ENCODE measurements at regions not wholly inside any gene's neighbourhood (a gene's known extent, or its start where the extent isn't known, plus 50 kb on each side); places are given as distances from the start of the nearest gene placed in this dataset.

DNA sequence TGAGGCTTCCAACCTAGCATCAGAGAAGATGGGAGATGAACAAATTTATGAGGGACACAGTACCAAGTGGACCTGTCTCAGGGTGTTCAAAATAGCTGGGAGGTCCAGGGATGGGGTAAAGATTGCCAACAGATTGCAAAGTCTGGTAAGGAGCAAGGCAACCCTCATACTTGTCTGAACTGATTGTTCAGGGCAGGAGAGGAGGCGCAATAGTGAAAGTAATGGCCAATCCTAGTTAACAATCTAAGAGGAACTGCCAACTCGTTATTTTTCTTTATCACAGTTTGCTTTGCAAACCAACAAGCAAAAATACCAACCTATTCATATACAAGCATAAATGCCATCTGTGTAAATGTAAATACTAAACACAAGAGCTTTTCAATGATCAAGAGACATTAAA is 78.4 kb upstream of the S1PR1 start:
- H3K9me3 ChIP-seq (ENCODE audit: control insufficient read depth, low read length), result peaks cover 4% of the 10 kb centered on the region
- 86 to 90% methylated on average over 2 of the region's 2 CpGs for WGBS, 2 experiments (ENCODE audit: insufficient coverage in 1 of 2, insufficient read length in 1 of 2)
- no peaks in the 10 kb centered on the region for H3K4me1 ChIP-seq (ENCODE audit: control insufficient read depth, insufficient read depth, low read length)
- no peak for DNase-seq
- H3K4me3 Mint-ChIP-seq, result no peak overlapping the region
- H3K27me3 Mint-ChIP-seq (ENCODE audit: insufficient read depth), result peaks cover 5% of the 10 kb centered on the region
- H3K4me1 Mint-ChIP-seq, result no peaks in the 10 kb centered on the region
- no peaks in the 10 kb centered on the region for H3K36me3 Mint-ChIP-seq (ENCODE audit: low read depth)
- H3K27ac ChIP-seq (ENCODE audit: low read depth, low read length), result no peak overlapping the region
- TF ChIP-seq, protein P1, sequence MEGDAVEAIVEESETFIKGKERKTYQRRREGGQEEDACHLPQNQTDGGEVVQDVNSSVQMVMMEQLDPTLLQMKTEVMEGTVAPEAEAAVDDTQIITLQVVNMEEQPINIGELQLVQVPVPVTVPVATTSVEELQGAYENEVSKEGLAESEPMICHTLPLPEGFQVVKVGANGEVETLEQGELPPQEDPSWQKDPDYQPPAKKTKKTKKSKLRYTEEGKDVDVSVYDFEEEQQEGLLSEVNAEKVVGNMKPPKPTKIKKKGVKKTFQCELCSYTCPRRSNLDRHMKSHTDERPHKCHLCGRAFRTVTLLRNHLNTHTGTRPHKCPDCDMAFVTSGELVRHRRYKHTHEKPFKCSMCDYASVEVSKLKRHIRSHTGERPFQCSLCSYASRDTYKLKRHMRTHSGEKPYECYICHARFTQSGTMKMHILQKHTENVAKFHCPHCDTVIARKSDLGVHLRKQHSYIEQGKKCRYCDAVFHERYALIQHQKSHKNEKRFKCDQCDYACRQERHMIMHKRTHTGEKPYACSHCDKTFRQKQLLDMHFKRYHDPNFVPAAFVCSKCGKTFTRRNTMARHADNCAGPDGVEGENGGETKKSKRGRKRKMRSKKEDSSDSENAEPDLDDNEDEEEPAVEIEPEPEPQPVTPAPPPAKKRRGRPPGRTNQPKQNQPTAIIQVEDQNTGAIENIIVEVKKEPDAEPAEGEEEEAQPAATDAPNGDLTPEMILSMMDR (conservative IDR thresholded peaks at IDR 0.05), result no peak
- no peak overlapping the region for H3K4me3 ChIP-seq (ENCODE audit: low read length)
- no peak overlapping the region for H3K9ac ChIP-seq (ENCODE audit: extremely low read depth, low read length, poor library complexity, severe bottlenecking)
- no peak overlapping the region for H3K27ac Mint-ChIP-seq
- H3K36me3 ChIP-seq (ENCODE audit: control insufficient read depth, insufficient read depth, low read length), result no peaks in the 10 kb centered on the region
- H3K9me3 Mint-ChIP-seq, result no peaks in the 10 kb centered on the region
- H3K27me3 ChIP-seq (ENCODE audit: control insufficient read depth, insufficient read depth, low read length, poor library complexity, severe bottlenecking), result no peaks in the 10 kb centered on the region

- H3K9me3 Mint-ChIP-seq, result no peaks in the 10 kb centered on the region
- Histone ChIP-seq H3K27ac (ENCODE audit: low read depth, low read length) (peak overlapping the region; percentile 64), H3K9me3 (ENCODE audit: control insufficient read depth, low read length) (no peaks in the 10 kb centered on the region), H3K4me3 (ENCODE audit: low read length) (no peak overlapping the region), H3K4me1 (ENCODE audit: control insufficient read depth, insufficient read depth, low read length) (no peaks in the 10 kb centered on the region), H3K9ac (ENCODE audit: extremely low read depth, low read length, poor library complexity, severe bottlenecking) (no peak overlapping the region), H3K36me3 (ENCODE audit: control insufficient read depth, insufficient read depth, low read length) (no peaks in the 10 kb centered on the region), H3K27me3 (ENCODE audit: control insufficient read depth, insufficient read depth, low read length, poor library complexity, severe bottlenecking) (no peaks in the 10 kb centered on the region)
- no peaks in the 10 kb centered on the region for H3K36me3 Mint-ChIP-seq (ENCODE audit: low read depth)
- TF ChIP-seq, protein P1 (conservative IDR thresholded peaks at IDR 0.05), result no peak
- H3K27me3 Mint-ChIP-seq (ENCODE audit: insufficient read depth), result peaks cover 3% of the 10 kb centered on the region
- WGBS, 2 experiments (ENCODE audit: insufficient coverage in 1 of 2, insufficient read length in 1 of 2), result 80 to 89% methylated on average over 1 of the region's 1 CpG
- H3K4me3 Mint-ChIP-seq, result no peak overlapping the region
- no peak for DNase-seq
- no peak overlapping the region for H3K27ac Mint-ChIP-seq
- H3K4me1 Mint-ChIP-seq, result no peaks in the 10 kb centered on the region
Observed at GRCh38 chr1:101154547-101154946, 82.3 kb upstream of the S1PR1 start.

DNA sequence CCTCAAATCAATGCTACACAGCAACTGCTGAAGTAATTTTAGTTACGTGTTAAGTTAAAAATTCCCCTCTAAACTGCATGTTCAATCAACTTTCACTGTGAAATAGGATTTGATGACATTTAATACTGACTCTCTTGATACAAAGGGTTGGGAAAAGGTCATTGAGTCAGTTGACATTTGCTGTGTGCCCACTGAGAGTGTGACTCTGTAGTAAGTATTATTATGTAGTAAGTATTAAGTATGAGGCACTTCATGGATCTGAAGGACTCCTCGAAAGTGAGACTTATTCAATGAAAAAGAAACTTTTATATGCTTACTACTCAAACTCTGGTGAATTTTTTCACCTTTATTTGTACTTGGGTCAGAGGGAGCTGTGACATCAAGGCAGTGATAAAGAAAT is 83.1 kb upstream of the S1PR1 start:
- Histone ChIP-seq H3K36me3 (ENCODE audit: control insufficient read depth, insufficient read depth, low read length) (no peaks in the 10 kb centered on the region), H3K9me3 (ENCODE audit: control insufficient read depth, low read length) (no peaks in the 10 kb centered on the region), H3K4me3 (ENCODE audit: low read length) (no peak overlapping the region), H3K27me3 (ENCODE audit: control insufficient read depth, insufficient read depth, low read length, poor library complexity, severe bottlenecking) (no peaks in the 10 kb centered on the region), H3K4me1 (ENCODE audit: control insufficient read depth, insufficient read depth, low read length) (no peaks in the 10 kb centered on the region), H3K9ac (ENCODE audit: extremely low read depth, low read length, poor library complexity, severe bottlenecking) (no peak overlapping the region), H3K27ac (ENCODE audit: low read depth, low read length) (no peak overlapping the region)
- H3K27ac Mint-ChIP-seq, result no peak overlapping the region
- H3K4me1 Mint-ChIP-seq, result no peaks in the 10 kb centered on the region
- no peaks in the 10 kb centered on the region for H3K9me3 Mint-ChIP-seq
- no peaks in the 10 kb centered on the region for H3K36me3 Mint-ChIP-seq (ENCODE audit: low read depth)
- no peak for DNase-seq
- H3K4me3 Mint-ChIP-seq, result no peak overlapping the region
- peaks cover 2% of the 10 kb centered on the region for H3K27me3 Mint-ChIP-seq (ENCODE audit: insufficient read depth)
- 80 to 92% methylated on average over 1 to 2 of the region's 2 CpGs for WGBS, 2 experiments (ENCODE audit: insufficient coverage in 1 of 2, insufficient read length in 1 of 2)
- TF ChIP-seq, protein P1 (conservative IDR thresholded peaks at IDR 0.05), result no peak
